ENCODE measurements at regions not wholly inside any gene's neighbourhood (a gene's known extent, or its start where the extent isn't known, plus 50 kb on each side); places are given as distances from the start of the nearest gene placed in this dataset.

DNA sequence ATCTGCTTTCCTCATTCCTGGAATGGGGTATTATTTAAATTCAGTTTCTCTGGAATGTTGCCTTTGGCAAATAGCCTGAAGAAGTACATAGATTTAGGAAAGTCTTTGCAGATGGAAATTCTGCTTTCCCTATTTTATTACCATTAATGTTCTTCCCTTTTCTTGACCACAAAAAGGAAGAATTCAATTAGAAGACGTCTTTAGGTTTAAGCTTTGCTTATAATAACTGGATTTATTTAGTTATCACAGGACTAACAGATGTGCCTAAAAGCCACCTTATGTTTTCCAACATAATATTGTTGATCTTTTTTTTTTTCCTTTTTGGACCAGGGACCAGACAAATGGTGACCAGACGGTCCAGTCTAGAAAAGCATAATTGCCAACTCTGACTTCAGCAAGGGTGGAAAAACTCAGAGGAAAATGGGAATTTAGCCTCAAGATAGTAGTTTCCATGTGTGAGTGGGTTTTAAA lies 210.1 kb upstream of the SPRY2 start:
- FAIRE-seq (no peak), DNase-seq (peak in 2 of 5 donors; percentile 23 to 48)
- no peaks in the 10 kb centered on the region for H3K36me3 ChIP-seq (ENCODE audit: control insufficient read depth in 2 of 3, insufficient read depth in 3 of 3, low read length in 3 of 3)
- H3K9me3 ChIP-seq (ENCODE audit: control insufficient read depth in 2 of 3, insufficient read depth in 1 of 3, low read length in 3 of 3), result no peaks in the 10 kb centered on the region
- no peak overlapping the region for H3K4me3 ChIP-seq (ENCODE audit: low read length in 3 of 3)
- intact Hi-C loops (cut with DNase I), result no loop called here
- TF ChIP-seq, protein P1, sequence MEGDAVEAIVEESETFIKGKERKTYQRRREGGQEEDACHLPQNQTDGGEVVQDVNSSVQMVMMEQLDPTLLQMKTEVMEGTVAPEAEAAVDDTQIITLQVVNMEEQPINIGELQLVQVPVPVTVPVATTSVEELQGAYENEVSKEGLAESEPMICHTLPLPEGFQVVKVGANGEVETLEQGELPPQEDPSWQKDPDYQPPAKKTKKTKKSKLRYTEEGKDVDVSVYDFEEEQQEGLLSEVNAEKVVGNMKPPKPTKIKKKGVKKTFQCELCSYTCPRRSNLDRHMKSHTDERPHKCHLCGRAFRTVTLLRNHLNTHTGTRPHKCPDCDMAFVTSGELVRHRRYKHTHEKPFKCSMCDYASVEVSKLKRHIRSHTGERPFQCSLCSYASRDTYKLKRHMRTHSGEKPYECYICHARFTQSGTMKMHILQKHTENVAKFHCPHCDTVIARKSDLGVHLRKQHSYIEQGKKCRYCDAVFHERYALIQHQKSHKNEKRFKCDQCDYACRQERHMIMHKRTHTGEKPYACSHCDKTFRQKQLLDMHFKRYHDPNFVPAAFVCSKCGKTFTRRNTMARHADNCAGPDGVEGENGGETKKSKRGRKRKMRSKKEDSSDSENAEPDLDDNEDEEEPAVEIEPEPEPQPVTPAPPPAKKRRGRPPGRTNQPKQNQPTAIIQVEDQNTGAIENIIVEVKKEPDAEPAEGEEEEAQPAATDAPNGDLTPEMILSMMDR (IDR thresholded peaks at IDR 0.05; ENCODE audit: borderline replicate concordance, extremely low read depth, insufficient read depth), result no peak
- H3K27me3 ChIP-seq (ENCODE audit: control insufficient read depth, insufficient read depth, low read length), result no peaks in the 10 kb centered on the region
- no peak overlapping the region for H3K27ac ChIP-seq (ENCODE audit: low read depth in 2 of 2, low read length in 2 of 2)
- no peaks in the 10 kb centered on the region for H3K4me1 ChIP-seq (ENCODE audit: control insufficient read depth in 2 of 3, insufficient read depth in 2 of 3, low read depth in 1 of 3, low read length in 3 of 3)
- H3K9ac ChIP-seq (ENCODE audit: low read length in 3 of 3), result no peak overlapping the region

DNA sequence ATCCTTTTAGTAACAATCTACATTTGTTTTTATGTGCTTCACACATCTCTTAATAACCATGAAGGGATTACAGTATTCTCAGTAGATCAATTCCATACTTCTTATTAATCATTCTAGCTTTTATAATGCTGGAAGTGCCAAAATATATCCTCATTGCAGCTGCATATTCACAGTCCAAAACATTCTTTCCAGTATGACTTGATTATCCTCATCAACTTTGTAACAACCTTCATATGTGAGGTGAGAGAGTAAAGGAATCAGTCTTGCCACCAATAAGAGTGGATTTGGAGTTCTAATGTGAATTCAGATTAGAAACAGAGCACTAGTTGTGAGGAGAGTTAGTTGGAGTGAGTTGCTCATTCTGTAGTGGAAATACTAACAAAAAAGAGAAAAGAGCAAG lies 208.0 kb upstream of the SPRY2 start:
- no peaks in the 10 kb centered on the region for H3K36me3 ChIP-seq (ENCODE audit: control insufficient read depth in 2 of 3, insufficient read depth in 3 of 3, low read length in 3 of 3)
- no peaks in the 10 kb centered on the region for H3K27me3 ChIP-seq (ENCODE audit: control insufficient read depth, insufficient read depth, low read length)
- FAIRE-seq (no peak), DNase-seq (no peak)
- TF ChIP-seq, protein P1 (IDR thresholded peaks at IDR 0.05; ENCODE audit: borderline replicate concordance, extremely low read depth, insufficient read depth), result no peak
- H3K9me3 ChIP-seq (ENCODE audit: control insufficient read depth in 2 of 3, insufficient read depth in 1 of 3, low read length in 3 of 3), result no peaks in the 10 kb centered on the region
- H3K4me1 ChIP-seq (ENCODE audit: control insufficient read depth in 2 of 3, insufficient read depth in 2 of 3, low read depth in 1 of 3, low read length in 3 of 3), result no peaks in the 10 kb centered on the region
- H3K27ac ChIP-seq (ENCODE audit: low read depth in 2 of 2, low read length in 2 of 2), result no peak overlapping the region
- no peak overlapping the region for H3K9ac ChIP-seq (ENCODE audit: low read length in 3 of 3)
- no peak overlapping the region for H3K4me3 ChIP-seq (ENCODE audit: low read length in 3 of 3)
- intact Hi-C loops (cut with DNase I), result no loop called here

DNA sequence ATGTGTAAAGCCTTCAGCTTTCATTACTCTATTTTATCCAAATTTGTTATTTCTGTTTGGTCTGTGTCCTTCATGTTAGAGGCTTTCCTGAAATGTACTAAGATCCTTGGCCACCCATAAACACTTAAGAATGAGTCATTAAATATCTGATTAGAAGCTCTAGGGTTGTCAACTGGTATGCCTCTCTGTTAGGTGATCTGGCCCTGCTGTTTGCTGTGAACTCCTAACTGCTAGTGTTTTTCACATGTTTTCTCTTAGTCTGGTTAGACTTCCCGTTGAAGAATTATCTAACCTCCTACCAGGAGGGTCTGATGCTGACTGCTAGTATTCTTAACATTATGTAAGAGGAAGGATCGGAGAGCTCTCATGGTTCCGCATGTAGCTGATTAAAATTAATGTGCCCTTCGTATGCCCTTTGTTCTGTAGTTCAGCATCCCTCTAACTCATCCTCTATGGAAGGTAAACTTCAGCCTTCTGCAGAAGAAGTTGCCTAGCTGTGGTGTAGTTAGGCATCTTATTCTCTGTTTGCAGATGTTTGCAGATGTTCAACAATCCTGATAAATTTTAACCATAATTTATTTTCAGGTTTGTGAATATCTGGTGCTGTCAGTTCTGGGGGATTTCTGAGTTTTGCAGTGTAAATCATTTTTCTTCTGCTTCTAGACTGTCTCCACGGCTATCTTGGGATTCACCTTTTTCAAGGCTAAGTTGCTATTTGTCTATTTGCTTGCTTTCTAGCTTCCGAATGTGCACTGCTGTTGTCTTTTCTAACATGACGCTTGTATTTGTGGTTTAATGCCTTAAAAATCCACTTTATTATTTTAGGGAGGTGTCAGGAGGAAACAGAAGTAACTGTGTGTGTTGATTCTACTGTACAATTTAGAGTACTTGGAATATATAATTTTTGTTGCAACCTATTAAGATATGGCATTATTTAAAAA lies 207.2 kb upstream of the SPRY2 start:
- Histone ChIP-seq H3K4me1 (ENCODE audit: control insufficient read depth in 2 of 3, insufficient read depth in 2 of 3, low read depth in 1 of 3, low read length in 3 of 3) (no peaks in the 10 kb centered on the region), H3K9ac (ENCODE audit: low read length in 3 of 3) (no peak overlapping the region), H3K4me3 (ENCODE audit: low read length in 3 of 3) (no peak overlapping the region), H3K27me3 (ENCODE audit: control insufficient read depth, insufficient read depth, low read length) (no peaks in the 10 kb centered on the region), H3K9me3 (ENCODE audit: control insufficient read depth in 2 of 3, insufficient read depth in 1 of 3, low read length in 3 of 3) (no peaks in the 10 kb centered on the region), H3K36me3 (ENCODE audit: control insufficient read depth in 2 of 3, insufficient read depth in 3 of 3, low read length in 3 of 3) (no peaks in the 10 kb centered on the region), H3K27ac (ENCODE audit: low read depth in 2 of 2, low read length in 2 of 2) (no peak overlapping the region)
- peak in 2 of 5 donors; percentile 49 to 51 for DNase-seq
- intact Hi-C loops (cut with DNase I), result no loop called here
- no peak for FAIRE-seq
- TF ChIP-seq, protein P1 (IDR thresholded peaks at IDR 0.05; ENCODE audit: borderline replicate concordance, extremely low read depth, insufficient read depth), result no peak
